Hematopoietic multipotent progenitor cell treated with erythropoietin and hydrocortisone succinate and interleukin-3 and kit ligand, for 15 days (in vitro differentiated cells): ENCODE measurements at regions not wholly inside any gene's neighbourhood (a gene's known extent, or its start where the extent isn't known, plus 50 kb on each side); places are given as distances from the start of the nearest gene placed in this dataset.

Experiments used
- DNase-seq: peaks from one replicate; pipeline ENCODE4 v3.0.0-alpha.2; 2015; ENCODE audit warnings: low spot score

DNA sequence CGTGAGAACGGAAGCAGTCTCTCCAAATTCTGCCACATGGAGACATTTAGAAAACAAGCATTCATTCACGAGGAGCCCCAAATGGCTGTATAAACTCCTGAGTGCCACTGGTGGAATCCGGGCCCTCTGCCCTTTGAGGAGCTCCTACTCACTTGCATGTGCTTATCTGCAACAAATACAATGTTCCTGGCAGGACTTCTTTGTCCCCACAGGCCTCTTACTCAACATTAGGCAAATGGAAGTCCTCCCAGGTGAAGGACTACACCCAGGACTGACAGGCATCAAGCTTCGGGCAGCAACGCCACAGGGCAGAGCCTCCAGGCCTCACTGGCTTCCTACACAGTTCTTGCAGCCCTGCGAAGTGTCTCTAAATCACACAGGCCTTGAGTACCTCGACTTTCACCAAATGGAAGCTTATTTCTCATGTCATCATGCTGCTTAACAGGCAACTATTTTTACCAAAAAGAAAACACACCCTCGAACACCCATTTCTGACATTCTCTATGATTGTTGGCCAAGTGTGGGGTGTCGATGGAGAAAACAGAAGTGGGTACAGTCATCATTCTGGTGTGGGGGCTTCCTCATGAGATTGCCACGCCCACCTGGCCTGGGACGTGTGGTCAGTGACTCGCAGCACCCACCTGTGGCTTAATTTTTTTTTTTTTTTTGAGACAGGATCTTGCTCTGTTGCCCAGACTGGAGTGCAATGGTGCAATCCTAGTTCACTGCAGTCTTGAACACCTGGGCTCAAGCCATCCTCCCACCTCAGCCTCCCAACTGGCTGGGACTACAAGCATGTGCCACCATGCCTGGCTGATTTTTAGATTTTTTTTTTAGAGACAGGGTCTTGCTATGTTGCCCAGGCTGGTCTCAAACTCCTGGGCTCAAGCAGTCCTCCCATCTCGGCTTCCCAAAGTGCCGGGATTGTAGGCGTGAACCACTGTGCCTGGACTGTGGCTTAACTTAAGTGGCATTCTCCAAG is 186.8 kb upstream of the GLI2 start:
- no peak for DNase-seq

DNA sequence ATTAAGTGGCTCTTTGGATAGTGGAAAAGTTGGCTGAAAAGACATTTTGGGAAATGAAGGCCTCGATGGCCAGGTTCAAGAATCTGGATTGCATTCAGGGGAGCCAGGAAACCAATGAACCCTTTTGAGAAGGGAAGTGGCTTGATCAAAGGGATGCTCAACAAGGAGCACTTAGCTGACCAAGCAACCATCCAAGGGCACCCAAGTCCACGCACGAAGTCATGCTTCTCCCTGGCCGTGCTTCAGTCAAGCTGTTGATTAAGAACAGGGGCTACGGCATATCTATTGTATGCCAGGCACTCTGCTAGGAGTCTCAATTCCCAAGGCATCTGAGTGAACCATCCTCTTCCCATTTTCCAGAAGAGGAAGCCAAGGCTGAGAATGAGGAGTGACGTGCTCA is 185.8 kb upstream of the GLI2 start:
- DNase-seq: no peak

DNA sequence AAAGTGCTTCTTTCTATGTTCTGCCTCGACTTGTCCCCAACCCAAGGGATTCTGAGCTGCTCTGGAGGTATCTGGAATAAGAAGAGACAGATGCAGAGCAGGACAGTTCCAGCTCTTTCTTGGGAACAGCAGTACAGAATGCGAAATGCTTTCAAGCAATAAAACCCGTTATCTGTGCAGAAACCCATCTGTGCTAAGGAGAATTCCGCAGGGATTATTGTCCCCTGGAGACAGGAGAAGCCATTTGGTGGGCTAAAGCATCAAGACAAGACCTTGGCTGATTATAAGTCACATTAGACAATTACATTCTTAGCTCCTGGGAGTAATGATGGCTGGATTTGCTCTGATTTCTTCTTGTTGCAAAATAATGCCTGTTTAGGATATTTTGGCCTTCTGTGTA is 185.4 kb upstream of the GLI2 start:
- no peak for DNase-seq

DNA sequence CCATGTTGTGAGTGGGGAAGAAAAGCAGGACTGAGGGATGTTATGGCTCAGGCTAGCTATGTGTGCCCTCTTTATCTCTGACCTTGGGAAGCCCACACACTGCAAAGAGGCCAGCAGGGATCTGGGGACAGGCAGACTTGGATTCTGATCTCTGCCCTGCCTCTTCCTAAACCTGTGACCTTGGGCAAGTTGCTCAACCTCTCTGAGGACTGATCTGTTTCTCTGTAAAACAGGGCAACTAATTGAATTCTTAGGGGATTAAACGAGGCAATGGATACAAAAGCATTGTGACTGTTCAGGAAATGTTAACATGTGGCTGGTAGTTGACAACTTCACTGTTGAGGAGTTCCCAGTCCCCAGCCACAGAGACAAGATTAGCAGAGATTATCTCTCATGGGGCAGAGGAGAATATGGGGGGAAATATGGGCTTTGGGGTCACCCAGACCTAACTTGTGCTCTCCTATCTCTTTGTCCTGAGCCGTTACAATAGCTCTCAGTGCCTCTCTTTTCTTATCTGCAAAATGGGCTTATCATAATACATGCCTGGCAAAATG is 184.7 kb upstream of the GLI2 start:
- no peak for DNase-seq

DNA sequence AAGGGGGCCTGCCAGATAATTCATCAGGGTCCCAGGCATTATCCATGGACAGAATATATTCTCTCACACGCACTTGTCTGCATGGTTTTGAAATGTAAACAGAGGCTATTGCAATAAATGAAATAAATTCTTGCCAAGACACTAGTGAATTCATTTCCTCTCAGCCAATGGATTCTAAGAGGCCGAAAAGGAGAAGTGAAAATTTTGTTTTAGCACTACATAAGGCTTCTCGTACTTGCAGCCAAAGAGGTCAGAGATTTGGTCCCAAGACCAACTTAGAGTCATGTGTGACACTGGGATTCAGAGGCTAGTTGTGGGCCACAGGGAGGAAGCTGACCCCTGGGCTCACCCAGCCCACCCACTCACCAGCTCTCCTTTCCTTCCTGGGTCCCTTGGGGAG is 184.1 kb upstream of the GLI2 start:
- no peak for DNase-seq

DNA sequence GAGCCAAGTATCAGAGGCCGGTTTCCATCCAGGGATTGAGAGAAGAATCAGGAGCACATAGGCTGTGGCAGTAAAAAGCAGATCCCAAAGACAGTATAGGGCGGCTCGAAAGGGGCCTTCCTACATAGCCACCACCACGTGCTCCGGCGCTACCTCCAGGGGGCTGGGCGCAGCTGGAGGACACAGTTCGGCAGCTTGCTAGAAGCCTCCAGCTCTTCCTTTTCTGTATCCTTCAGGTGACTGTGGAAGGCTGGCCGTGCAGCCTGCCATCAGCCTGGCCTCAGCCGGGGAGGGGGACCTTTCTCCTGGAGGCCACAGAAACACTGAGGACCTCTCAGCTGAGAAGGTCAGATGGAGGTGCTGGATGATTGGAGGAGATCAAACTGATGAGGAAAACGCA is 183.6 kb upstream of the GLI2 start:
- DNase-seq: no peak

DNA sequence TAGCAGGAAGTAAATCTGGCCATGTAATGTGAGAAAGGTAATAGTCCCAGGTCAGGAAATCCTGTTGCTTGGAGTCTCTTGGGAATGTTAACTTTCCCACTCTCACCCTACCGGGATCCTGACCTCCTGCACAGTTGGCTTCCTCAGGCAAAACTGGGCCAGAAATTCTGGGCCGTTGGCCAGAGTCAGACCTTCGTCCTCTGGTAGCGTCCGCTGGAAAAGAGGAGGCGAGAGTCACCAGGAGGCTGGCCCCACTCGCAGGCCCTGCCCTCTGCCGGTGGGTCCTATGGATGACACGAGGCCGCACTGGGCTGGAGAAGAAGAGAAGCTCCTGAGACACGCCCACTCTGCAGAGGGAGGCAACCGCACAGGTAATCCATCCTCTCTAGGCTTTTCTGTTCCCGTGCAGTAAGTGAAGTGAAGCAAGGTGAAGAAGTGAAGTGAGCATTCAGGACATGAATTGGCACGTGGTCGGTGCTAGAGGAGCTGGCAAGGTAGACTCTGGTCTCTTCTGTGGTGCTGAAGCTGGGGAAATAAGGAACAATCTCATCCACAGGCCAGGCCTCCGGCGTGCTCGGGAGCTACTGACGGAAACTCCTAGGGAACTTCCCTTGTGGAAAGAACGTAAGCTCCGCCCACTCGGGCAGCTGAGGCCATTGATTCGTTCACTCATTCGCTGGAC is 182.7 kb upstream of the GLI2 start:
- DNase-seq: peak; percentile 9

DNA sequence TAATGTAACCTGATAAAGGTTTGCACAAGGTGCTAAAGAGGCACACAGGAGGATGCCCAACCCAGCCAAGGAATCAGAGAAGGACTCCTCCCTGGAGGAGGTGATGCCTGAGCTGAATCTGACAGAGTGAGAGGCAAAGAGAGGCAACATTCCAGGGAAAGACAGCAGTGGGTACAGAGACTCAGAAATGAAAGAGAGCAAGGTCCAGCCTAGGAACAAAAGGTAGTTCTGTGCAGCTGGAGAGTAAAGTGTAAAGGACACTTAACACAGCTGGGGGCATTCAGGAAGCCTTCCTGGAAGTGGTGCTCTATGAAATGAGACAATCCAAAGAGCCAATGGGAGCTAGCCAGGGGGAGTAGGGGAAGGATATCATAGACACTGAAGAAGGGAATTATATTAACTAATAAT is 181.0 kb upstream of the GLI2 start:
- DNase-seq: no peak

DNA sequence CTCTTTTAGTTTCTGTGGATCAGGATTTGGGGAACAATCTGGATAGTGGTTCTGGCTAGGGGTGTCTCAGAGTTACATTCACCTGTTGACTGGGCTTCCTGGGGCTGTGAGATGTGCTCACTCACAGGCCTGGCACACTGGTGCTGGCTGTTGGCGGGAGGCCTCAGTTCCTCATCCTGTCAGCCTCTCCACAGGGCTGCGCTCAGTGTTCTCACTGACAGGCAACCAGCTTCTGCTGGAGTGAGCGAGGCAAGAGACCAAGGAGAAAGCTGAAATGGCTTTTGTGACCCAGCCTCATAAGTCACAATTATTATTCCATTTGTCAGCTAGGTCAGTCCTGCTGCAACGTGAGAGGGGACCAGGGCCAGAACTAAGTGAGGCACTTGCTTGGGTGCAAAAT is 180.6 kb upstream of the GLI2 start:
- DNase-seq: no peak

DNA sequence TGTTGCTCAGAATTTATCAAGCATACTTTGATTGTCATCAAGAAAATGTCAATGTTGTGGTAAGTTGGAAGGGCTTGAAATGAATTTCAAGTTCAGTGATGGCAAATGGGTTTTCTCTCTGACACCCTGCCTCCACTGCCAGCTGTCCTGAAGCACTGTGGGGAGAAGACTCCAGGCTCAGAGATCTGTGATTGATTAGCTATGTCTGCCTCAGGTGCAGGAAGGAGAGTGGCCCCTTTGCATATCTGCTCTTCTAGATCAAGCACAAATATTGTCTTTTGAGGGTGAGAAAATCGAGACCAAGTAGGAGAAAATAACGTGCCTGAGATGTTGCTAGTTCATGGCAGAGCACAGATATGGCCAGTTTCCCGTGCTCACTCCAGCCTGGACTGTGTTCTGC is 178.8 kb upstream of the GLI2 start:
- DNase-seq: no peak

DNA sequence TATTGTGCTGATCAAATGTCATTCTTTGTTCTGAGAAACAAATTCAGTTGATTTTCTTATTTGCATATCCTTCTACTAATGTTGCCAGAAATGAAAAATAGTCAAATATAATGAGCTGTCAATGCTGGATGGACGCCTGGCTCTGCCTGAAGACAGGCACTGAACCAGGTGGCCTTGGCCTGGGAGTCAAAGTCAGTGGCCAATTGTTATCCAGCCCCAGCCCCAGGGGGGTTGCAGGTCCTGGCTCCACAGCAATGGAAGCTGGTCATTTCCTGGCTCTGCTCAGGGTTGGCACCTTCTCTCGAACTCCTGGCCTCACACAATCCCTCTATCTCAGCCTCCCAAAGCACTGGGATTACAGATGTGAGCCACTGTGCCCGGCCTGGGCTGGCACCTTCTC is 176.8 kb upstream of the GLI2 start:
- DNase-seq: no peak

DNA sequence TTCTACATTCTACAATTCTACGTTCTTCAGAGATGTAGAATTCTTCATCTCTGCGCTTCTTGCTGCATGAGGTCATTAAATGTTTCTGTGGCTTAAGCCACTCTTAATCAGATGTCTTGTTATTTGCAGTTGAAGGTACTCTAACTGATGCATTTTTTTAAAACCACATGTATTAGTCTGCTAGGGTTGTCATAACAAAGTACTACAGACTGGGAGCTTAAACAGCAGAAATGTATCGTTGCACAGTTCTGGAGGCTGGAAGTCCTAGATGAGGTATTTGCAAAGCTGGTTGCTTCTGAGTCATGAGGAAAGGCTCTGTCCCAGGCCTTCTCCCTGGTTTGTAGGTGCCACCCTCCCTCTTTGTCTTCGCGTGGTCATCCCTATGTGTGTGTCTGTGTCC is 176.3 kb upstream of the GLI2 start:
- DNase-seq: no peak

DNA sequence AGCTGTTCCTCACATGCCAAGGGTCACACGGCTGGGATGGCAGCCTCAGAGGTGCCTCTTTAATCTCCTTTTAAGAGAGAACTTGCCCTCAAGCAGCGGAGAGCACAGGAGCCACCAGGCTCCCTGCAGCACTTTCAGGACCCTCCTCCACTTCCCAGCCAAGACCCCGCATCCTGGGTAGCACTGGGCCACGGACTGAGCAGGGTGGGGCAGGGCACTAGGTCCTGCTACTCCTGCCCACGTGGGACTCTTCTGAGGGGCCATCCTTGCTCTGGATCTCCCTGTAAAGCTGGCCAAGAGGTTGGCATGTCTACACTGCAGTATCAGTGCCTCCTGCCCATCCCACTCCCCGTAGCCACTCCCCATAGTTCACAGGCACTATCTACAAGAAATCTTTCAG is 175.3 kb upstream of the GLI2 start:
- no peak for DNase-seq

DNA sequence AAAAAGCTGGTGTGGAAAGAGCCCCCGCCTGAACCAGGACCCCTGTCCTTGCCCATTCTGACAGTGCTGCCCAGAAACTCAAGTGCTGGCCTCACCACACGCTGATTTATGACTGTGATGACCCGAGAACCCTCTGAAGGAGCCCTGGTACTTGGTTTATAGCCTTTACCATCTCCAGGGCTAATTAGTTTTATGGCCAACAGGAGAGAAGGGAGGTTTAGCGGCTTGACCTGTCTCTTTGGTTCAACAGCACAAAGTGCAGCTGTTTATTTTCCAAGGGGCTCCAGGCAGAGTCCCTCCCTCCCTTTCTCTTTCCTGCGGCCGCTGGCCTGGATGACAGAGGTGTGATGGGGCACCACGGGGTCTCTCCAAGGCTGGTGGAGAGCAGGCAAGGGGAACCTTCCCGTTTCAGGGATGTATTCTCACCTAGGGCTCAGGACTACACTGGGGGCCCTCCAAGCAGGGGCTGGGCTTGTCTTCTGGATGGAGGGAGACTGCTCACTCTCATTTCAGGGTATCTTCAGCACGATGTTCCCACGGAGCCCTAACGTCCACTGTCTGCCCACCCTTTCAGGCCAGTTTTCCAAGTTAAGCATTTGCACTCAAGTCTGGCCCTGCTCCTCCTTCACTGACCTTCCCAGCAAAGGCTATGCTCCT is 174.2 kb upstream of the GLI2 start:
- no peak for DNase-seq

DNA sequence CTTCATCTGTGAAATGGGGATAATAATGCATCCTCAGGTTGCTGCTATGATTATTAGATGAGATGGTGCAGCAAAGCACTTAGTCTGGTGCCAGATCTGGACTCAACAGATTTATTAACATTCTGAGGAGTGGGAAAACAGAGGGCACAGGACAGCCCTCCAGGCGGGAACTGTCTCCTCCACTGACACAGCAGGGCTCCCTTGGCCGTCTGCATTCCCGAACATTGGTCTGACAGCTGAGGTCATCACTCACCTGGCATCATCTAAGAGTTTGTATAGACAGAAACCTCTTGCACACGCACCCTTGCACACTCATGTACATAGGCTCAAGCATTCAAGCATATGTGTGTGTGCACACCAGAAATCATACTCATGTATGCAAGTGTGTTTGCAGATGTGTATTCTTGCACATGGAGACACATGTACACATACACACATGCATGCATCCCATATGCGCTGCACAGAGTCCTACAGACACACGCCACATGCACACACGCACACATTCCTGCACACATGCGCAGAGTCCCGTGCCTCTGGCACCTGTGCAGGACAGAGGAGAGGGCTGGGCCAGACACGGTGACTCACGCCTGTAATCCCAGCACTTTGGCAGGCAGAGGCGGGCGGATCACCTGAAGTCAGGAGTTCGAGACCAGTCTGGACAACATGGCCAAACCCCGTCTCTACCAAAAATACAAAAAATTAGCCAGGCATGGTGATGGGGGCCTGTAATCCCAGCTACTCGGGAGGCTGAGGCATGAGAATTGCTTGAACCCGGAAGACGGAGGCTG is 173.3 kb upstream of the GLI2 start:
- no peak for DNase-seq

DNA sequence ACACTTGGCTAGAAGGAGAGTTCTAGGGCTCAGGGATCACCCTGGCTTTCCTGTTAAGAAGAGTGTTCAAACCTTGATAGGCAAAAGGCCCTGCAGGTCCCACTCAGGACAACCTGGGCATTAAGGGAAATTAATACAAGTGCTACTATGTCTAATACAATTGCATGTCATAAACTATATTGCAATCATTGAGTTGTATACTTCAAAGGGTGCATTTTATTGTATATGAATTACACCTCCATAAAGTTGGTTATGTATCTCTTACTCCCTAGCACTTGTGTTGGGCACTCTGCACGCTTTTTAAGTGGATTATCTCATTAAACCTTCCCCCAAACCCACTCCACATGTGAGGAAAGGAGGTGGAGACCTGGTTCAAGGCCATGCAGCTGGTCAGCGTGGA is 172.1 kb upstream of the GLI2 start:
- DNase-seq: no peak

DNA sequence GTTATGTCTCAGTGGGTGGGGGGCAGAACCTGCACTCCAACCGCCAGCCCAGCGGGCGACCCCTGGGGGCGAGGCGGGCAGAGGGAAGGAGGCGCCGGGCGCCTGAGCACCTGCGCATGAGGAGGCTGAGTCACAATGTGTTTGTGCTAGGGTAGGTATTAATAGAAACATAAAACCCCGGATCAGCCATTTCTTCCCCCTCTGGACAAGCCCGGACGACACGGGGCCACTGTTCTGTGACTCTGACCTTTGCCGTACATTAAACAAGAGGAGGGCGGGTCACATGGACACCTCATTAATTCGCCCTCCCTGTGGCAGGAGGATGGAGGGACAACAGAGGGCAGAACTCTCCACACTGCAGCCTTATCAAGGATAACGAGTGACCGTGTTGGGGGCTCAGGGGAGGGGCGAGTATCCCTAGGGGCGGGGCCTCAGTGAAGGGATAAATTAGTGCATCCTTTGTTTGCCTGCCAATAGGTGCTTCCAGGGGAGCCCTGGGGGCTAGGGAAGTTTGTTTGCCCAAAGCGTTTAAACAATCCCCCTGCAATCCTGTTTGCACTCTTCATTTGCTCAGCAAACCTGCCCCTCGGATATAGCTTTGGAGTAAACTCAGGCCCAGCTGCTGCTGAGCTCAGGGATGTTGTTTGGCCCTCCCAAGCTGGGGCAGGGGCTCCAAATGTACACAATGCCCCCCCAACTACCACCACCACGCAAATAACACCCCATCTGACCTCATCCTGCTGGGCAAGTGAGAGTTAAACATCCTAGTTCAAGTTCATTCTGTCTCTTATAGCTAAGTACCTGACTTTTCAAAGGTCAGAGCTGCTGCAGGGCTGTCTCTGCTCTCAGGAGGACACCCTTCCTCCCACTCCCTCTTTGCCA is 171.2 kb upstream of the GLI2 start:
- DNase-seq: no peak

DNA sequence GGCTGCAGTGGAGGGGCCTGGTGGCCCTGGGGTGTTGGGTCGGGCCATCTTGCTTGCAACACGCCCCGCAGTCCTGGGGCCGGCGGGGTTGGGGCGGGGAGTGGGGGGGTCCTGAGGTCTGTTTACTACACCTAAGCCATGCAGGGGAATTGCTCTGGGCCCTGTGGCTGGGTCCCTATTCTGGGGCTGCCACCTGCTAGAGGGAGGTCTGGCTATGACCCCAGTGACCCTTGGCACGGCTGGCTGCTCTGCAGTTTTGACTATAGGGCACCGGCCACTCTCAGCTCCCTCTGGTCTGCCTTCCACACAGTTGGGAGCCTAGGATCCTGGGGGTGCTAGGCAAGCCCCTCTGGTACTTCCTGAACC is 170.6 kb upstream of the GLI2 start:
- DNase-seq: no peak

DNA sequence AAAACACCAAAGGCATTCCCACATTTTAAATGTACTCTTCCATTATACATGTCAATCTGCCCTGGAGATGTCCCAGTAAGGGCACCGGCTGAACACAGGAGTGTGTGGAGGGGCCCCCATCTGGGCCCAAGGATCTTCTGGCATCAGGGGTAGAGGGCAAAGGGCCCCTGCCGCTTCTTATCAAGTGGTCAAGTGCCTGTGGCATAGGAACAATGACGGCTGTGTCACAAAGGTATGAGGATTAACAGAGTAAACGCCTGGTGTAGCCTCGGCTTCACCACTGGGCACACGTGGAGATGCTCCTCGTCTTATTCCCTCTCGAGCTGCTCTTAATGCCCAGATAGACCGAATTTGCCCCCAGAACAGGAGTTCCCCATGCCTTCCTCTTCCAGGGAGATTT is 169.7 kb upstream of the GLI2 start:
- DNase-seq: no peak

DNA sequence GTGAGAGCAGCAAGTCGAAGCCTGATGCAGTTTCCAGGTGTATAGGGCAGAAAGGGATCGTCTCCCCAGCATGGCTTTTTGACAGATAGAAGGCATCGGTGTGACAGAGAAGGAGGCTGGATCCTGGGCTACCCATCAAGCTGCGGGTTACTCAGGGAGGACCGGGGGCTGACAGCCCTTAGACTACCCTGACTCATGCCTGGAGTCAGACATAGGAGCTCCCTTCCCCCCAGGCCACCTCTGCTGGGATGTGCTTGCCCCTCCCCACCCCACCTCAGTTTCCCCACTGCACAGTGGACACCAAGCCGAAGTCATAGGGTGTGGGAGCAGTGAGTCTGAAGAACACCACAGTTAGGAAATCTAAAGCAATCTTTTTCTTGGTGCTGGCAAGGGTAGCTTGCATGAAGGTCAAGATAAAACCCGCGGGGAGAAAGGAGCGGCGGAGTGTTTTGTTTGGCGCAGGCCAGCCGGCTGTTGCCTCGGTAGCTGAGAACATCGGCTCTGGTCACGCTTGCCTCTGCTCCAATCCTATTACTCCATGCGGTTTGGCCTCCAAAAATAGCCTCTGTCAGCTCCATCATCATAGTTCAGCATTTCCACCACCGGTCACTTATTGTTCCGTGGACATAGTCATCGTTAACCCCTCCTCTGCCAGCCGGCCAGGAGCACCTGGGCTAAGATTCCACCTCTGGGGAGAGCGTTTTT is 169.2 kb upstream of the GLI2 start:
- no peak for DNase-seq
